ENCODE measurements at regions not wholly inside any gene's neighbourhood (a gene's known extent, or its start where the extent isn't known, plus 50 kb on each side); places are given as distances from the start of the nearest gene placed in this dataset.

GRCh38 chr17:79408251-79408650 is 202.6 kb downstream of the RBFOX3 start:
- Histone ChIP-seq H3K27ac (ENCODE audit: low read depth, low read length) (no peak overlapping the region), H3K36me3 (ENCODE audit: control insufficient read depth in 1 of 2, insufficient read depth in 2 of 2, low read length in 2 of 2) (no peaks in the 10 kb centered on the region), H3K27me3 (ENCODE audit: insufficient read depth, low read length) (peaks cover 62% of the 10 kb centered on the region), H3K4me3 (replicated peaks in 1 of 2; ENCODE audit: low read depth in 1 of 2, low read length in 2 of 2) (no peak overlapping the region), H3K4me2 (ENCODE audit: low read length) (no peak overlapping the region), H3K4me1 (ENCODE audit: control insufficient read depth in 1 of 2, insufficient read depth in 2 of 2, low read length in 2 of 2) (no peaks in the 10 kb centered on the region), H3K9me2 (ENCODE audit: insufficient read depth) (no peaks in the 10 kb centered on the region), H3K79me2 (ENCODE audit: insufficient read depth, low read length) (no peaks in the 10 kb centered on the region), H3K9me3 (ENCODE audit: control insufficient read depth in 1 of 2, insufficient read depth in 1 of 2, low read depth in 1 of 2, low read length in 2 of 2) (no peaks in the 10 kb centered on the region), H4K20me1 (ENCODE audit: insufficient read depth) (no peaks in the 10 kb centered on the region), H3K9ac (ENCODE audit: low read length) (no peak overlapping the region), H2AFZ (ENCODE audit: low read depth, low read length, poor library complexity, severe bottlenecking) (no peak overlapping the region)
- intact Hi-C loops (cut with micrococcal nuclease) = loop anchor here (10.0 kb wide), 1 partner anchor 207 kb away; the partner anchor contains the start of gene RBFOX3
- ChIA-PET POLR2A (no interaction called here), RAD21 (ENCODE audit: low non-redundant PET in 1 of 2, low total read pairs in 2 of 2, uncharacterized antibody in 2 of 2, unreplicated experiment in 2 of 2) (no interaction called here), CTCF (no interaction called here)
- TF ChIP-seq SP1 (IDR thresholded peaks at IDR 0.05; ENCODE audit: low read depth) (no peak), RAD21 (IDR thresholded peaks at IDR 0.05; ENCODE audit: low read depth) (no peak), ATF3 (IDR thresholded peaks at IDR 0.05) (no peak), CTCF (IDR thresholded peaks at IDR 0.05 in 2 of 3, conservative IDR thresholded peaks at IDR 0.05 in 1 of 3; ENCODE audit: borderline replicate concordance in 1 of 3, insufficient read depth in 1 of 3, low read depth in 2 of 3, low read length in 2 of 3) (no peak), SIN3A (IDR thresholded peaks at IDR 0.05; ENCODE audit: low read depth) (no peak), POLR2AphosphoS5 (IDR thresholded peaks at IDR 0.05; ENCODE audit: low read depth, low read length) (no peak)
- no TSS peak for BruUV-seq (replicated peaks)
- DNase-seq (ENCODE audit: low read depth, low spot score) = no peak
- no peak for ATAC-seq

- Histone ChIP-seq H3K36me3 (ENCODE audit: control insufficient read depth in 1 of 2, insufficient read depth in 2 of 2, low read length in 2 of 2) (no peaks in the 10 kb centered on the region), H2AFZ (ENCODE audit: low read depth, low read length, poor library complexity, severe bottlenecking) (no peak overlapping the region), H3K27me3 (ENCODE audit: insufficient read depth, low read length) (peaks cover 58% of the 10 kb centered on the region), H3K9me2 (ENCODE audit: insufficient read depth) (no peaks in the 10 kb centered on the region), H3K27ac (ENCODE audit: low read depth, low read length) (no peak overlapping the region), H3K9me3 (ENCODE audit: control insufficient read depth in 1 of 2, insufficient read depth in 1 of 2, low read depth in 1 of 2, low read length in 2 of 2) (no peaks in the 10 kb centered on the region), H3K9ac (ENCODE audit: low read length) (no peak overlapping the region), H3K4me2 (ENCODE audit: low read length) (no peak overlapping the region), H3K79me2 (ENCODE audit: insufficient read depth, low read length) (no peaks in the 10 kb centered on the region), H3K4me1 (ENCODE audit: control insufficient read depth in 1 of 2, insufficient read depth in 2 of 2, low read length in 2 of 2) (no peaks in the 10 kb centered on the region), H4K20me1 (ENCODE audit: insufficient read depth) (no peaks in the 10 kb centered on the region), H3K4me3 (replicated peaks in 1 of 2; ENCODE audit: low read depth in 1 of 2, low read length in 2 of 2) (no peak overlapping the region)
- intact Hi-C loops (cut with micrococcal nuclease) = loop anchor here (10.0 kb wide), 1 partner anchor 207 kb away; the partner anchor contains the start of gene RBFOX3
- ChIA-PET CTCF (interaction anchor here (8.5 kb wide), 1 partner anchor 15 kb away, joined by 98 read pairs; no protein-coding TSS in a partner anchor), RAD21 (ENCODE audit: low non-redundant PET in 1 of 2, low total read pairs in 2 of 2, uncharacterized antibody in 2 of 2, unreplicated experiment in 2 of 2) (no interaction called here), POLR2A (no interaction called here)
- DNase-seq (ENCODE audit: low read depth, low spot score) = no peak
- no TSS peak for BruUV-seq (replicated peaks)
- TF ChIP-seq TCF7L2 (IDR thresholded peaks at IDR 0.05; ENCODE audit: borderline replicate concordance, extremely low read depth, insufficient read depth, insufficient read length) (no peak), ZBTB33 (IDR thresholded peaks at IDR 0.05; ENCODE audit: extremely low read depth, insufficient replicate concordance, low read length) (no peak), ZNF274 (IDR thresholded peaks at IDR 0.05; ENCODE audit: low read depth, low read length) (no peak), FOSL1 (IDR thresholded peaks at IDR 0.05; ENCODE audit: low read depth) (no peak), CEBPB (IDR thresholded peaks at IDR 0.05; ENCODE audit: low read depth) (no peak), MAX (IDR thresholded peaks at IDR 0.05) (no peak), SRF (IDR thresholded peaks at IDR 0.05; ENCODE audit: low read depth) (no peak)
- no peak for ATAC-seq
Measured at GRCh38 chr17:79407385-79407784, 203.5 kb downstream of the RBFOX3 start.
